Activated CD4-positive, alpha-beta memory T cell treated with anti-CD3 and anti-CD28 coated beads, Interleukin-2, amount 10 ng/mL, durations not matched to agents 7 days and 5 days (primary cell): ENCODE measurements at regions not wholly inside any gene's neighbourhood (a gene's known extent, or its start where the extent isn't known, plus 50 kb on each side); places are given as distances from the start of the nearest gene placed in this dataset.
"Not testable (repeated sequence)": the region's sequence is repeated elsewhere in the genome, so short reads cannot be mapped to it uniquely, and the experiment has no call there.

Experiments used
- CTCF ChIA-PET: fragments of 350-600 bp; sonication (Branson Sonifier 250); formaldehyde crosslinking; loops from one replicate; lab custom pipeline; 2021; ENCODE audit warnings: antibody characterized with exemption, inconsistent platforms; lab: Charles Lee
- POLR2A ChIA-PET: fragments of 350-600 bp; sonication (Branson Sonifier 250); formaldehyde crosslinking; loops from one replicate; lab custom pipeline; 2021; ENCODE audit warnings: antibody characterized with exemption; lab: Charles Lee
- DNase-seq: peaks from one replicate; pipeline ENCODE4 v3.0.0-alpha.2; 2020
- H3K27ac Mint-ChIP-seq: one replicate; pipeline ENCODE4 v1.8.0; 2021; ENCODE audit warnings: mild to moderate bottlenecking, mixed read lengths
- H3K27me3 Mint-ChIP-seq: one replicate; pipeline ENCODE4 v1.8.0; 2021; ENCODE audit warnings: mixed read lengths
- H3K36me3 Mint-ChIP-seq: one replicate; pipeline ENCODE4 v1.8.0; 2021; ENCODE audit warnings: low read depth, mixed read lengths
- H3K4me1 Mint-ChIP-seq: one replicate; pipeline ENCODE4 v1.8.0; 2021; ENCODE audit warnings: mixed read lengths
- H3K4me3 Mint-ChIP-seq: one replicate; pipeline ENCODE4 v1.8.0; 2021; ENCODE audit warnings: mild to moderate bottlenecking, mixed read lengths
- H3K9me3 Mint-ChIP-seq: one replicate; pipeline ENCODE4 v1.8.0; 2021; ENCODE audit warnings: mixed read lengths

DNA sequence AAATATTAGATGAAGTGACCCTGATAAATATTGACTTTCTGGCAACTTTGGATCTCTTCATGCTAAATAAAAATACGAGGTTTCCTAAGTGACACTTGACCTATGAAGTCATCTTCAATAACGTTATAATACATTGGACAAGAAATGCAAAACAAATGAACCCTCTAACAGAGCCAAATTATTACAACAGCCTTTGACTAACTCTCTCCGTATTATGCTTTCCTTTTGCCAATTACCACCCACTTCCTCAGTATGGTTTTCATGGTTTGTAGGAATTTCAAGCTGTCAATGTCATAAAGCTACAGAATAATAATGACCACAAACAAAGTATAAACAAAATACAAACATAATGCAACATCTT lies 210.5 kb downstream of the MOXD1 start:
- Mint-ChIP-seq H3K4me3 (no peak overlapping the region), H3K4me1 (no peaks in the 10 kb centered on the region), H3K27me3 (no peaks in the 10 kb centered on the region), H3K27ac (no peak overlapping the region), H3K36me3 (no peaks in the 10 kb centered on the region), H3K9me3 (no peaks in the 10 kb centered on the region)
- POLR2A ChIA-PET = no interaction called here
- CTCF ChIA-PET = no interaction called here
- DNase-seq = no peak

DNA sequence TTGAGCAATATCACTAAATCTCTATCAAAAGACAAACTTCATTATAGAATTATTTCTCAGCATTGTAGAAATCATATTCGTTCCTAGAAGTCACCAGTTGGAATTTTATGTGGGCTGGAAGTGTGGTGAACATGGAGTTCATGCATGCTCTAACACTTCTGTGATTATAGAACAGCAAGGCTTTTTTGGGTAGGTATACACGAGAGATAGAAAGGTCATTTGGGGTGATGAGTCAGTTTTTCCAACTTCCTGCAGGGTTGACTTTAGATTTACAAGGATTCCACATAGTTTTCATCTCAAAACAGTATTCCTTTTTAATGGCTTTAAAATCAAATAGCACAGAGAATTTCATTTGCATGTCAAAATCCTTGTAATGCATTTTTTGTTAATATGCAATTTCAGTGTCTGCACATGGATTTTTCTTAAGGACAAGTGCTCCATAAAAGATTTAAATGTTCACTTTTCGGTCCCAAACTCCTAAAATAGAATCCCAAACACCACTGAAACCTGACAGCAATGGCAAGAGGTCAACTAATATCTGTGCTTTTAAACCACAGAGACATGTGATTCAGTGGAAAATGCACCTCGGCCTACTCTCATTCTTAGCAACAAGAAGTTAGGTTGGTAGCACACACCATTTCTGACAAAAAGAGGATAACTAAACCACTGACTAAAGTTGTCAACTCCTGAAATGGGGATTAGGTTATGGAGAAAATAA lies 211.0 kb downstream of the MOXD1 start:
- no peaks in the 10 kb centered on the region for H3K9me3 Mint-ChIP-seq
- POLR2A ChIA-PET = no interaction called here
- no peaks in the 10 kb centered on the region for H3K27me3 Mint-ChIP-seq
- no peaks in the 10 kb centered on the region for H3K4me1 Mint-ChIP-seq
- CTCF ChIA-PET = no interaction called here
- H3K4me3 Mint-ChIP-seq = no peak overlapping the region
- no peaks in the 10 kb centered on the region for H3K36me3 Mint-ChIP-seq
- H3K27ac Mint-ChIP-seq = no peak overlapping the region
- no peak for DNase-seq

DNA sequence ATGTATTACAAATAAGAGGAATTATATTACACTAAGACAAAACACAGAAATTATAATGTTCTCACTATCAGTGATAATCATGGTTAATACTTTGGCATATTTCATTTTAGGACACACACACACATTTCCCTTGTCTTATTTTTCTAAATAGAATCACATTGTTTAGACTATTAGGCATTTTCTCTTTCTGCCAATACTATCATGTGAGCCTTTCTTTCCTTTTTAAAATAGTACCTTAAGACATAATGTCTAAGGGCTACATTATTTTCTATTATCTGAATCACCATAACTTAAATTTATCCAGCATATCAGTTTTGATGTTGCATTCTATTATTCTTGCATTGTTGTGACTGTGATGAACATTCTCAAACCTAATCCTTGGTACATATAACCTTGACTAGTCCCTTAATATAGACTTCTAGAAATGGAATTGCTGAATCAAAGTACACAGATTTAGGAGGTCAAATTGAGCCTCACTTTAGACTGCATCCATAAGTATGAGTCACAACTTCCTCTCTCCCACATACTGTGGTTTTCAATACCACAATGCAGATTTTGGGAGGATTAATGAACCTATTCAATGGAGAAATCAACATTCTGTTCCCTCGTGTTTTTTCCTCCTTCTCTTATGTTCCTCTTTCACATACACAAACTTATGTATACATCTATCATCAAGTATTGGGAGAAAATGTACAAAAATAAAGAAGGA lies 212.6 kb downstream of the MOXD1 start:
- no peak overlapping the region for H3K4me3 Mint-ChIP-seq

DNA sequence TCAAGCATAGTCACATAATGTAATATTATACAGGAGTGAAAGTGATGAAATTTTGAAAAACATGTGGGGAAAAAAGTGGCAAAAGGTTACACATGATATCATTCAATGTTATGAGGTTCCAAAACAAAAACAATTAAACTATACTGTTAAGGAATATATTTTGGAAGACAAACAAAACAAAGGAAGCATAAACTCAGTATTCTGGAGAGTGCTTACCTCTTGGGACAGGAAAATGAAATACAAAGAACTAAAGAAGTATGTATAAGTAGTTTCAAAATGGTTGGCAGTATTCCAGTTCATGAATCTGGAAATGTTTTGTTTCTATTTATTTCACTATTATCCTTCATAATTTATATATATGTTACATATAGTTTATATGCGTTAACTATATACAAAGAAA lies 213.5 kb downstream of the MOXD1 start:
- Mint-ChIP-seq H3K4me1 (no peaks in the 10 kb centered on the region), H3K36me3 (no peaks in the 10 kb centered on the region), H3K9me3 (no peaks in the 10 kb centered on the region), H3K27ac (no peak overlapping the region), H3K4me3 (no peak overlapping the region), H3K27me3 (no peaks in the 10 kb centered on the region)
- ChIA-PET POLR2A (no interaction called here), CTCF (no interaction called here)
- DNase-seq = no peak

More for the DNA sequence above, 212.6 kb downstream of the MOXD1 start:
- DNase-seq = no peak
- Mint-ChIP-seq H3K36me3 (no peaks in the 10 kb centered on the region), H3K9me3 (no peaks in the 10 kb centered on the region), H3K4me1 (no peaks in the 10 kb centered on the region), H3K27ac (no peak overlapping the region), H3K27me3 (no peaks in the 10 kb centered on the region)
- ChIA-PET CTCF (no interaction called here), POLR2A (no interaction called here)

DNA sequence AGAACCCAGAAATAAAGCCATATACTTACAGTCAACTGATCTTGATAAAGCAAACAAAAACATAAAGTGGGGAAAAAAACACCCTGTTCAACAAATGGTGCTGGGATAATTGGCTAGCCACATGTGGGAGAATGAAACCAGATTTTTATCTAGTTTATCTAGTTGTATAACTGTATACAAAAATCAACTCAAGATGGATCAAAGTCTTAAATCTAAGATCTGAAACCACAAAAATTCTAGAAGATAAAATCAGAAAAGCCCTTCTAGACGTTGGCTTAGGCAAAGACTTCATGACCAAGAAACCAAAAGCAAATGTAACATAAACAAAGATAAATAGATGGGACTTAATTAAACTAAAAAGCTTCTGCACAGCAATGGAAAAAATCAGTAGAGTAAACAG lies 216.3 kb downstream of the MOXD1 start:
- POLR2A ChIA-PET, H3K4me3 Mint-ChIP-seq, H3K36me3 Mint-ChIP-seq, H3K9me3 Mint-ChIP-seq, DNase-seq, H3K4me1 Mint-ChIP-seq, H3K27ac Mint-ChIP-seq, CTCF ChIA-PET, H3K27me3 Mint-ChIP-seq: not testable (repeated sequence)

DNA sequence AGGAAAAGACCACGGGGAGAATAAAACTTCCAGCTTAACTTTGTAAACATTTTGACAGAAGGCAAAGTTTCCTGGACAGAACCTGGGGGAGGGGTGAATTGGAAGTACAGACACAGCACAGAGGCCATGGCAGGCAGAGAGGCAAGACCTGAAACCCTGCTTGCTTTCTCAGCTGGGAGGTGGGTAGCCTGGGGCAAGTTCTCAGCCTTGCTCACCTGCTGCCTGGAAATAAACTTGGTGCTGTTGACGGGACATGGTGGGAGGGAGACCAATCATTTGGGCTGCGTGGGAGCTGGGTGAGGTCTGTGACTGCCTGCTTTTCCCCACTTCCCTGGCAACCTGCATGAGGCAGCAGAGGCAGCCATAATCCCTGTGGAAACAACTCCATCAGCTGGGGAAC lies 221.3 kb downstream of the MOXD1 start:
- no peaks in the 10 kb centered on the region for H3K36me3 Mint-ChIP-seq
- ChIA-PET CTCF (no interaction called here), POLR2A (no interaction called here)
- DNase-seq = no peak
- H3K27me3 Mint-ChIP-seq = no peaks in the 10 kb centered on the region
- H3K4me1 Mint-ChIP-seq = no peaks in the 10 kb centered on the region
- H3K4me3 Mint-ChIP-seq = no peak overlapping the region
- H3K9me3 Mint-ChIP-seq = peaks cover 7% of the 10 kb centered on the region
- H3K27ac Mint-ChIP-seq = no peak overlapping the region

DNA sequence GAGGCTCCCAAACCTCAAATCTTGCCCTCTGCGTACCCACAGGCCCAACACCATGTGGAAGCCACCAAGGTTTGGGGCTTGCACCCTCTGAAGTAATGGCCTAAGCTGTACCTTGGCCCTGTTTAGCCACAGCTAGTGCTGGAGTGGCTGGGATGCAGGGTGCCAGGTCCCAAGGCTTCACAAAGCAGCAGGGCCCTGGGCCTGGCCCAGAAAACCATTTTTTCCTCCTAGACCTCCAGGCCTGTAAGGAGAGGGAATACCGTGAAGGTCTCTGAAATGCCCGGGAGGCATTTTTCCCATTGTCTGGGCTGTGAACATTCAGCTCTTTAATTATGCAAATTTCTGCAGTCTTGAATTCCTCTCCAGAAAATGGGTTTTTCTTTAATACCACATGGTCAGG lies 223.7 kb upstream of the CCN2 start:
- Mint-ChIP-seq H3K4me1 (no peaks in the 10 kb centered on the region), H3K27ac (no peak overlapping the region), H3K27me3 (no peaks in the 10 kb centered on the region), H3K4me3 (no peak overlapping the region), H3K9me3 (peaks cover 10% of the 10 kb centered on the region), H3K36me3 (no peaks in the 10 kb centered on the region)
- ChIA-PET CTCF (no interaction called here), POLR2A (no interaction called here)
- no peak for DNase-seq

DNA sequence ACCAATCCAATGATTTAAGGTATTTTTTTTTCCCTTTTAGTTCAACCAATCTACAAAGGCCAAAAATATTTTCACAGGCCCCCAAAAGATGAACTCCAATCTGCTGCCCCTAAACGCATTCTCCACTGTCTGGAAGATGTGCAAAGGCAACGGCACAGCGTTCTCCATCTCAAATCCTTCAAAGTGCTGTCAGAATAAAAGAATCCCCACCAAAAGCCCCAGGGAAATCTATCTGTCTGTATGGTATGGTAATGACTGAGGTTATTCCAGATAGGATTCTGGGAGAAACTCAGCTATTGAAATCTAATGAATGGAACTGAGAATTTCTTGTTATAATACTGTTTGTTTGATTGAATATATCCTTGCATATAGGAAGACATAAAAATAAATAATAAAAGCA lies 217.8 kb upstream of the CCN2 start:
- CTCF ChIA-PET = no interaction called here

DNA sequence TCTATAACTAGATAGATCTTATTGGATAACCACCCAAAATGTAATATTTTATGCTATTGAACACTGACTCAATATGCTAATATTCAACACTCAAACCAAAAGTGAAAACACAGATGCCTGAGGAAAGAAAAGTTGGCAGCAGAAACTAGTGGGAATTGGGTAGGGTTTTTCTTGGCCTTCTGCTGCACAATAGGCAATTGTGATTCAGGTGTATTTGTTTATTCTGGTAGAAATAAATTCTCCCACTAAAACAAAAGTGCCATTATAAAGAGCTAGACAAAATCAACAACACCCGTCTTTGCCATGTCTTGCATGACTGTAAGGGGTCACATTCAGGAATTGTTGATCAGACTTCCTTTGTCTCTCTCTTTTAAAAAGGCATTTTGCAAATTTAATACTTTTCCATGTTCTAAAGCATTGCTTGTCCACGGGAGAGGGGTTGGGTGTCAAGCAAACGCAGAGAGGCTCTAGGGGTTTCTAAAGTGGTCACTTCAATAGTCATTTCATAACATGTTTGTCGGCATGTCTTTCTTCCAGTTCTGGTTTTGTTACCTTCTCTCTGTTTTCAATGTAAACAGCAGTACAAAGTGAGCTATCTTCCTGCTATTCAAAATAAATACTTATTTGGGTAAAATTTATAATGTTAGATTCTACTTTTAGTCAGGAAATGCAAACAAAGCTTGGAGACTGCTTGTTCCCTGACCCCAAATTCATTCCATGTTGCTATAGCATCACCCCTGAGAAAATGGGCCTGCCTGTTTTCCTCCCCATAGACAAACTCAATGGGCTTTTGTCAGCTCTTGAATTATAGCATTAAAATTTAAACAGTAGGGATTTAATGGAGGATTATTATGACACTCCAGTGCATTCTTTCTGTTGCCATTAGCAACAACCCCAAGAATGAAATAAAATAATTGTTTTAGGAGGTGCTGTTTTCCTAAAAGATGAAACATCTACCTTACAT lies 217.0 kb upstream of the CCN2 start:
- no peak overlapping the region for H3K4me3 Mint-ChIP-seq
- no peaks in the 10 kb centered on the region for H3K36me3 Mint-ChIP-seq
- DNase-seq = no peak
- H3K9me3 Mint-ChIP-seq = no peaks in the 10 kb centered on the region
- no peaks in the 10 kb centered on the region for H3K27me3 Mint-ChIP-seq
- no peaks in the 10 kb centered on the region for H3K4me1 Mint-ChIP-seq
- no peak overlapping the region for H3K27ac Mint-ChIP-seq
- ChIA-PET POLR2A (no interaction called here), CTCF (no interaction called here)

More for the DNA sequence above, 217.8 kb upstream of the CCN2 start:
- Mint-ChIP-seq H3K27ac (no peak overlapping the region), H3K4me1 (no peaks in the 10 kb centered on the region), H3K36me3 (no peaks in the 10 kb centered on the region), H3K9me3 (peaks cover 2% of the 10 kb centered on the region), H3K4me3 (no peak overlapping the region), H3K27me3 (no peaks in the 10 kb centered on the region)
- DNase-seq = no peak
- POLR2A ChIA-PET = no interaction called here

DNA sequence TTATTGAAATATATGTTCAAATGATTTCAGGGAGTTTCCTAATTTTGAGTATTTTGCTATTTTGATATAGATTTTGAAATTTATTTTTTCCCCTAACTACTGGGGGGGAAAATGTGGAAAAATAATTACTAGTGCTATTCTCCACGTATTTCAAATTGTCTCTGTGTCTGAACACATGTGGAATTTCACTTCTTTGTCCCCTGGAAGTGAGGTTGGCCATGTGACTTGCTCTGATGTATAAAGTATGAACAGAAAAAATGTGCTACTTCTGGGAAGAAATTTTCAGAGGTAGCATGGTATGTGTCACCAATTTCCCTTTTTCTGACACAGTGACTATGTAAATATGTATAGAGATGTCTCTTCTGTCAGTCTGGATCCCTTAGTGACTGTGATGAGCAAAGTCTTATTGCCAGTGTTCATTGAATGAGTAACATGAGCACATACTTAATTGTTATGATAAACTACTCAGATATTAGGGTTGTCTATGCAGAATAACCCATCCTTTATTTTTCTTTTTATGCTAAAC lies 215.4 kb upstream of the CCN2 start:
- no peak overlapping the region for H3K27ac Mint-ChIP-seq
- no peaks in the 10 kb centered on the region for H3K36me3 Mint-ChIP-seq
- H3K4me3 Mint-ChIP-seq = no peak overlapping the region
- H3K9me3 Mint-ChIP-seq = no peaks in the 10 kb centered on the region
- H3K27me3 Mint-ChIP-seq = no peaks in the 10 kb centered on the region
- no peaks in the 10 kb centered on the region for H3K4me1 Mint-ChIP-seq
- DNase-seq = no peak
- ChIA-PET POLR2A (no interaction called here), CTCF (no interaction called here)

DNA sequence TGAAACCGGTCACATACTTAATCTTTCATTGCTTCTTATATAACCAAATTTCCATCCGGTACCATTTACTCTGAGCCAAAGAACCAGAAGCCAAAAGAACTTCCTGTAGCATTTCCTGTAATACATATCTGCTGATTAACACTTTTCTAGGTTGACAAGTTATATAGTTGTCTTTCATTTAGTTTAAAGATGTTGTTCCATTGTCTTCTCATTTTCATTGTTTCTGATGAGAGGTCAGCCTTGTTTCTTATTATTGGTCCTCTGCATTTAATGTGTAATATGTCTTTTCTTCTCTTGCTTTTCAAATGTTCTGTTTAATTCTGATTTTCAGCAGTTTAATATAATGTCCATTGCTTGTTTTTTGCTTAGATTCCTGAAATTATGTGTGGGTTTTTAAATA lies 214.5 kb upstream of the CCN2 start:
- POLR2A ChIA-PET = no interaction called here

DNA sequence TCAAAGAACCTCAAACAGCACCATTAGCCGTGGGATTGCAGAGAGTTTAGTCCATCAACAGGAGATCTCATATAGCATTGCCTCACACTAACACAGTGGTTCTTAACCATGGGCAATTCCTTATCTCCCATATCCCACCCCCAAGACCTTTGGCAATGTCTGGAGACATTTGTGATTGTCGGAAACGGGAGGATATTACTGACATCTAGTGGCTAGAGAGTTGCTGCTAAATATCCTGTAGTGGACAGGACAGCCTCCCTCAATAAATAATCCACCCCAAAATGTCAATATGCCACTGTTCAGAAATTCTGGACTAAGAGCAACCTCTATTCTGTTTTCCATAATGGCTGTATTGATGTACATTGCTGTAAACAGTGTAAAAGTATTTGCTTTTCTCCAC lies 210.1 kb upstream of the CCN2 start:
- H3K27me3 Mint-ChIP-seq = no peaks in the 10 kb centered on the region
- H3K27ac Mint-ChIP-seq = no peak overlapping the region
- POLR2A ChIA-PET = no interaction called here
- no peaks in the 10 kb centered on the region for H3K9me3 Mint-ChIP-seq
- H3K36me3 Mint-ChIP-seq = no peaks in the 10 kb centered on the region
- DNase-seq = no peak
- no peak overlapping the region for H3K4me3 Mint-ChIP-seq
- H3K4me1 Mint-ChIP-seq = no peaks in the 10 kb centered on the region
- CTCF ChIA-PET = no interaction called here

More for the DNA sequence above, 214.5 kb upstream of the CCN2 start:
- no peaks in the 10 kb centered on the region for H3K4me1 Mint-ChIP-seq
- no peak for DNase-seq
- no peaks in the 10 kb centered on the region for H3K27me3 Mint-ChIP-seq
- H3K4me3 Mint-ChIP-seq = no peak overlapping the region
- no peak overlapping the region for H3K27ac Mint-ChIP-seq
- H3K9me3 Mint-ChIP-seq = no peaks in the 10 kb centered on the region
- H3K36me3 Mint-ChIP-seq = no peaks in the 10 kb centered on the region
- CTCF ChIA-PET = no interaction called here

DNA sequence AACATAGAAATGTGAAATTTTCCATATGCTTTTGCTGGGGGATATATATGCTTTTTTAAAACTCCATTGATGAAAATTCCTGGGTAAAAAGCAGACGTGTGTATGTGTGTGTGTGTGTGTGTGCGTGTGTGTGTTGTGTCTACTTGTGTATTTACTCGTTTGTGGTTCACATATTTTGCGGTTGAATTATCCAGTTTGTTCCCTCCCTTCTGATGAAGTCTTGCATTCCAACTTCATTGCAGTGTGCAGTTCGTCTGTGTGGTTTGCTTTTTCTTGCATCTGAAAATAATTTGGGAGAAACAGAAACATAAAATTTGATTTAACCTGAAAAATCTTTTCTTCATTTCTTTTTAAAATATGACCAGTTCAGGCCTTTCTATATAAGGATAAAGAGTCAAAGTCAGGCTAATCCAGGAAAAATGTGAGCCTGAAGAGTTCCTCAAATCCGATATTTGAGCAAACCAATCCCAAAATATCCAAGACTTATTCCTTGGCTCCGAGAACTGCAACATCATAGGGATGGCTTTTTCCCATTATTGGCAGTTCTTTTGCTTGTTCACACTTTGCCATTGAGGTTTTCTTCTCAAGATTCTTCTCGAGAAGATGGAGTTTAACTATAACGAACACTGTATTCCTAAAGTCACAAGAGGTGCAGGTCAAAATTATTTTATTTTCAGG lies 202.2 kb upstream of the CCN2 start:
- Mint-ChIP-seq H3K4me3 (no peak overlapping the region), H3K36me3 (no peaks in the 10 kb centered on the region), H3K27ac (no peak overlapping the region), H3K9me3 (no peaks in the 10 kb centered on the region), H3K4me1 (no peaks in the 10 kb centered on the region), H3K27me3 (no peaks in the 10 kb centered on the region)
- no peak for DNase-seq
- CTCF ChIA-PET = no interaction called here
- POLR2A ChIA-PET = no interaction called here
